HCT116 (cell line): ENCODE measurements at regions not wholly inside any gene's neighbourhood (a gene's known extent, or its start where the extent isn't known, plus 50 kb on each side); places are given as distances from the start of the nearest gene placed in this dataset.

ENCODE experiments used
- ATAC-seq: fragments of 200-7000 bp; cut with Tn5 transposase; 2 replicates; pipeline ENCODE4 v1.9.1; 2020; ENCODE audit warnings: mild to moderate bottlenecking, moderate library complexity
- BruUV-seq: library from RNA; stranded (reverse); fragments of 400-500 nt; replicated peaks from 2 replicates; lab custom pipeline; 2021; lab: Mats Ljungman, UMichigan
- CTCF ChIA-PET: fragments of 300-600 bp; sonication (Branson Sonifier 250); formaldehyde crosslinking; loops from one replicate; lab custom pipeline; 2021; ENCODE audit warnings: antibody characterized with exemption; lab: Charles Lee
- POLR2A ChIA-PET: fragments of 300-600, 350-600 bp; sonication (Branson Sonifier 250); formaldehyde crosslinking; loops from one replicate; lab custom pipeline; 2021; ENCODE audit warnings: antibody characterized with exemption; lab: Charles Lee
- RAD21 ChIA-PET, 2 experiments: fragments of 300-600 bp; sonication (Branson Sonifier 250); formaldehyde crosslinking; loops; one replicate each; lab custom pipeline; 2023; ENCODE audit warnings: low total read pairs in 2 of 2; ENCODE audit not compliant: uncharacterized antibody in 2 of 2, unreplicated experiment in 2 of 2, low non-redundant PET in 1 of 2; lab: Charles Lee
- DNase-seq: peaks from one replicate; pipeline ENCODE4 v3.0.0-alpha.2; 2010; ENCODE audit warnings: low read depth, low spot score
- H2AFZ ChIP-seq: fragments of 200-600 bp; shearing (Covaris generic), sonication (generic); 2 replicates; pipeline ENCODE4 v1.6.1; 2017; ENCODE audit warnings: low read depth, mixed run types, mixed read lengths, antibody characterized with exemption, low read length; ENCODE audit not compliant: poor library complexity, severe bottlenecking
- H3K27ac ChIP-seq: 2 replicates; pipeline ENCODE4 v1.5.1; 2012; ENCODE audit warnings: low read depth, low read length
- H3K27me3 ChIP-seq: fragments of 200-600 bp; sonication (generic); 2 replicates; pipeline ENCODE4 v1.6.1; 2016; ENCODE audit warnings: mixed run types, low read length, mixed read lengths; ENCODE audit not compliant: insufficient read depth
- H3K36me3 ChIP-seq, 2 experiments: fragments of 200-500 bp in 1 of 2; fragments of 200-600 bp in 1 of 2; sonication (Bioruptor generic) in 1 of 2; sonication (generic) in 1 of 2; 2 replicates each; pipeline versions ENCODE4 v1.5.1 to v1.6.1; 2014 to 2016; ENCODE audit warnings: low read length in 2 of 2, inconsistent platforms in 1 of 2, mixed read lengths in 1 of 2, mixed run types in 1 of 2; ENCODE audit not compliant: insufficient read depth in 2 of 2, control insufficient read depth in 1 of 2
- H3K4me1 ChIP-seq, 2 experiments: fragments of 200-600 bp in 1 of 2; sonication (generic) in 1 of 2; 2 replicates each; pipeline versions ENCODE4 v1.5.1 to v1.6.1; 2012 to 2017; ENCODE audit warnings: low read length in 2 of 2, inconsistent platforms in 1 of 2, mild to moderate bottlenecking in 1 of 2, mixed read lengths in 1 of 2, mixed run types in 1 of 2, moderate library complexity in 1 of 2; ENCODE audit not compliant: insufficient read depth in 2 of 2, control insufficient read depth in 1 of 2
- H3K4me2 ChIP-seq: fragments of 200-600 bp; sonication (generic); 2 replicates; pipeline ENCODE4 v1.6.1; 2017; ENCODE audit warnings: mixed run types, low read length, mixed read lengths
- H3K4me3 ChIP-seq, 2 experiments: fragments of 200-600 bp in 1 of 2; sonication (generic) in 1 of 2; replicated peaks in 1 of 2; 2 replicates each; pipeline ENCODE4 v1.5.1; 2011 to 2016; ENCODE audit warnings: low read length in 2 of 2, control low read depth in 1 of 2, low read depth in 1 of 2, mild to moderate bottlenecking in 1 of 2, mixed read lengths in 1 of 2, mixed run types in 1 of 2
- H3K79me2 ChIP-seq: fragments of 200-600 bp; sonication (generic); 2 replicates; pipeline ENCODE4 v1.6.1; 2017; ENCODE audit warnings: mild to moderate bottlenecking, mixed run types, low read length, moderate library complexity, mixed read lengths; ENCODE audit not compliant: insufficient read depth
- H3K9ac ChIP-seq: fragments of 200-600 bp; sonication (generic); 2 replicates; pipeline ENCODE4 v1.6.1; 2016; ENCODE audit warnings: low read length, mixed read lengths
- H3K9me2 ChIP-seq: fragments of 200-600 bp; sonication (generic), shearing (Covaris generic); 2 replicates; pipeline ENCODE4 v1.6.1; 2017; ENCODE audit warnings: mixed run types, mild to moderate bottlenecking, moderate library complexity; ENCODE audit not compliant: insufficient read depth
- H3K9me3 ChIP-seq, 2 experiments: fragments of 200-500 bp in 1 of 2; fragments of 200-600 bp in 1 of 2; sonication (Bioruptor generic) in 1 of 2; sonication (generic) in 1 of 2; 2 replicates each; pipeline ENCODE4 v1.6.1; 2014 to 2017; ENCODE audit warnings: low read length in 2 of 2, mixed read lengths in 2 of 2, inconsistent platforms in 1 of 2, low read depth in 1 of 2, mild to moderate bottlenecking in 1 of 2, mixed run types in 1 of 2, moderate library complexity in 1 of 2; ENCODE audit not compliant: control insufficient read depth in 1 of 2, insufficient read depth in 1 of 2
- H4K20me1 ChIP-seq: fragments of 200-600 bp; sonication (generic), shearing (Covaris generic); 2 replicates; pipeline ENCODE4 v1.6.1; 2017; ENCODE audit warnings: mixed run types, mild to moderate bottlenecking, moderate library complexity; ENCODE audit not compliant: insufficient read depth
- EGR1 ChIP-seq: IDR thresholded peaks from 2 replicates; pipeline ENCODE4 v1.6.1; 2012; ENCODE audit warnings: low read depth
- EZH2phosphoT487 ChIP-seq: fragments of 200-600 bp; IDR thresholded peaks from 2 replicates; pipeline ENCODE4 v1.6.1; 2018; ENCODE audit warnings: antibody characterized with exemption, borderline replicate concordance
- JUND ChIP-seq: IDR thresholded peaks from 2 replicates; pipeline ENCODE4 v1.6.1; 2012
- POLR2AphosphoS5 ChIP-seq: IDR thresholded peaks from 2 replicates; pipeline ENCODE4 v1.6.1; 2011; ENCODE audit warnings: mild to moderate bottlenecking, low read depth, low read length, moderate library complexity
- YY1 ChIP-seq: IDR thresholded peaks from 2 replicates; pipeline ENCODE4 v1.6.1; 2011; ENCODE audit warnings: low read length, low read depth, moderate library complexity, mild to moderate bottlenecking; ENCODE audit not compliant: insufficient replicate concordance; ENCODE audit errors: extremely low read depth
- ZNF274 ChIP-seq: fragments of 200-500 bp; sonication (Bioruptor generic); IDR thresholded peaks from 2 replicates; pipeline ENCODE4 v1.6.1; 2014; ENCODE audit warnings: mild to moderate bottlenecking, low read depth, low read length, inconsistent platforms
- intact Hi-C: fragments of 100-400 bp; cut with micrococcal nuclease; formaldehyde crosslinking; loops from 2 replicates; pipeline ENCODE4 v1.10.0; 2022
- TF ChIP-seq, protein P1 (sequence below): IDR thresholded peaks from 2 replicates; pipeline ENCODE4 v1.6.1; 2012
- TF ChIP-seq, protein P2 (sequence below), 3 experiments: fragments of 200-600 bp in 1 of 3; sonication (generic) in 1 of 3; IDR thresholded peaks in 2 of 3; conservative IDR thresholded peaks in 1 of 3; 2 replicates each; pipeline ENCODE4 v1.5.1; 2012 to 2017; ENCODE audit warnings: low read depth in 2 of 3, low read length in 2 of 3, antibody characterized with exemption in 1 of 3, borderline replicate concordance in 1 of 3, control low read depth in 1 of 3, mild to moderate bottlenecking in 1 of 3, mixed read lengths in 1 of 3, mixed run types in 1 of 3, moderate library complexity in 1 of 3; ENCODE audit not compliant: insufficient read depth in 1 of 3
- TF ChIP-seq, protein P3 (sequence below): IDR thresholded peaks from 2 replicates; pipeline ENCODE4 v1.6.1; 2012; ENCODE audit warnings: low read depth

DNA sequence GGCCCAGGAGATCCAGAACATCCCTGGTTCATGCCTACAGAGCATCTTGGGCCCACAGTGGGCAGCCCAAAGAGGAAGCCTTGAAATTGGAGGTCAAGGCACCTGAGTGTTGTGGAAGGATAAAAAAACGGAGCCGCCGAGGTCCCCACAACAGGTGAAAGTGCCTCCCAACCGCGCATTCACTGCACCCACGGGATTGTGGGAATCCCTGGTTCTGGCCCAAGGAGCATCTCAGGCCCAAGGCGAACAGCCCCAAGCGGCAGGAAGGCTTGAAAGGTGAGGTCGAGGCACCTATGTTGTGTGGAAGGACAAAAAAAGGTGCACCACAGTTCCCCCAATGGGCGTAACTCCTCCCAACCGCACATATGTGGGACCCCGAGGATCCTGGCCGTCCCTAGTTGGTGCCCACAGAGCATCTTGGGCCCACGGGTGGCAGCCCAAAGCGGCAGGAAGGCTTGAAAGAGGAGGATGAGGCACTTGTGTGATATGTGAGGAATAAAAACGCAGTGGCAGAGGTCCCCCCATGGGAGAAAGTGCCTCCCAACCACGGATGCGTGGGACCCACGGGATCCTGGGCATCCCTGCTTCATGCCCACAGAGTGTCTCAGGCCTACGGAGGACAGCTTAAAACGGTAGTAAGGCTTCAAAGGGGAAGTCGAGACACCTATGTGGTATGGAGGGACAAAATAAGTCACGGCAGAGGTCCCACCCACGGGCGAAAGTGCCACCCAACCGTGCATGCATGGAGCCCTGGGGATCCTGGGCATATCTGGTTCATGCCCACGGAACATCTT, 583.9 kb downstream of the ALG10 start:
- ChIA-PET POLR2A (no interaction called here), CTCF (no interaction called here), RAD21 (no interaction called here)
- no TSS peak for BruUV-seq
- no peaks in the 10 kb centered on the region for H3K4me1 ChIP-seq
- H3K27me3 ChIP-seq = no peaks in the 10 kb centered on the region
- no peak overlapping the region for H3K4me3 ChIP-seq
- DNase-seq (no peak), ATAC-seq (no peak)
- H3K9me2 ChIP-seq = no peaks in the 10 kb centered on the region
- no peak overlapping the region for H3K9ac ChIP-seq
- no peak overlapping the region for H2AFZ ChIP-seq
- no peaks in the 10 kb centered on the region for H3K36me3 ChIP-seq
- H3K4me2 ChIP-seq = no peak overlapping the region
- no peak overlapping the region for H3K27ac ChIP-seq
- H4K20me1 ChIP-seq = no peaks in the 10 kb centered on the region
- H3K79me2 ChIP-seq = no peaks in the 10 kb centered on the region
- no peak for TF ChIP-seq EZH2phosphoT487
- peaks cover 0 to 3% of the 10 kb centered on the region in 2 experiments; a peak in 2 of 4 replicates for H3K9me3 ChIP-seq
- intact Hi-C loops = no loop called here

DNA sequence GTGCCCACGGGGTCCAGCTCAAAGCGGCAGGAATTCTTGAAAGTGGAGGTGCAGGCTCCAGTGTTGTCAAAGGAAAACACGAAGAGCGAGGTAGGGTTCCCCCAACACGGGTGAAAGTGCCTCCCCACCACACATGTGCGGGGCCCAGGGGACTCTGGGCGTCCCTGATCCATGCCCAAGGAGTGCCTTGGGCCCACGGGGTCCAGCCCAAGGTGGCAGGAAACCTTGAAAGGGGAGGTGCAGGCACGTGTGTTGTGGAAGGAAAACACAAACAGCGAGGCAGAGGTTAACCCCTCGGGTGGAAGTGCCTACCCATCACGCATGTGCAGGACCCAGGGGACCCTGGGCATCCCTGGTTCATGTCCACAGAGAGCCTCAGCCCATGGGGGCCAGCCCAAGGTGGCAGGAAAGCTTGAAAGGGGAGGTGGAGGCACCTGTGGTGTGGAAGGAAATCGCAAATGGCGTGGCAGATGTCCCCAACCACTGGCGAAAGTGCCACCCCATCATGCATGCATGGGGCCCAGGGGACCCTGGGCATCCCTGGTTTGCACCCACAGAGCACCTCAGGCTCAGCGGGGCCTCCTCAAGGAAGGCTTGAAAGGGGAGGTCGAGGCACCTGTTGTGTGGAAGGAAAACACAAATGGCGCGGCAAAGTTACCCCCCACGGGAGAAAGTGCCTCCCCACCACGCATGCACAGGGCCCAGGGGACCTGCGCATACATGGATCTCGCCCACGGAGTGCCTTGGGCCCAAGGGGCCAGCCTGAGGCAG, 584.6 kb downstream of the ALG10 start:
- POLR2A ChIA-PET = no interaction called here
- RAD21 ChIA-PET = no interaction called here
- TF ChIP-seq, protein P1, sequence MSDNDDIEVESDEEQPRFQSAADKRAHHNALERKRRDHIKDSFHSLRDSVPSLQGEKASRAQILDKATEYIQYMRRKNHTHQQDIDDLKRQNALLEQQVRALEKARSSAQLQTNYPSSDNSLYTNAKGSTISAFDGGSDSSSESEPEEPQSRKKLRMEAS = no peak
- TF ChIP-seq EZH2phosphoT487 (no peak), JUND (no peak), EGR1 (no peak), POLR2AphosphoS5 (no peak), ZNF274 (no peak), YY1 (no peak)
- TF ChIP-seq, protein P2, sequence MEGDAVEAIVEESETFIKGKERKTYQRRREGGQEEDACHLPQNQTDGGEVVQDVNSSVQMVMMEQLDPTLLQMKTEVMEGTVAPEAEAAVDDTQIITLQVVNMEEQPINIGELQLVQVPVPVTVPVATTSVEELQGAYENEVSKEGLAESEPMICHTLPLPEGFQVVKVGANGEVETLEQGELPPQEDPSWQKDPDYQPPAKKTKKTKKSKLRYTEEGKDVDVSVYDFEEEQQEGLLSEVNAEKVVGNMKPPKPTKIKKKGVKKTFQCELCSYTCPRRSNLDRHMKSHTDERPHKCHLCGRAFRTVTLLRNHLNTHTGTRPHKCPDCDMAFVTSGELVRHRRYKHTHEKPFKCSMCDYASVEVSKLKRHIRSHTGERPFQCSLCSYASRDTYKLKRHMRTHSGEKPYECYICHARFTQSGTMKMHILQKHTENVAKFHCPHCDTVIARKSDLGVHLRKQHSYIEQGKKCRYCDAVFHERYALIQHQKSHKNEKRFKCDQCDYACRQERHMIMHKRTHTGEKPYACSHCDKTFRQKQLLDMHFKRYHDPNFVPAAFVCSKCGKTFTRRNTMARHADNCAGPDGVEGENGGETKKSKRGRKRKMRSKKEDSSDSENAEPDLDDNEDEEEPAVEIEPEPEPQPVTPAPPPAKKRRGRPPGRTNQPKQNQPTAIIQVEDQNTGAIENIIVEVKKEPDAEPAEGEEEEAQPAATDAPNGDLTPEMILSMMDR (IDR thresholded peaks at IDR 0.05 in 2 of 3, conservative IDR thresholded peaks at IDR 0.05 in 1 of 3; ENCODE audit: borderline replicate concordance in 1 of 3, insufficient read depth in 1 of 3, low read depth in 2 of 3, low read length in 2 of 3) = no peak
- TF ChIP-seq, protein P3, sequence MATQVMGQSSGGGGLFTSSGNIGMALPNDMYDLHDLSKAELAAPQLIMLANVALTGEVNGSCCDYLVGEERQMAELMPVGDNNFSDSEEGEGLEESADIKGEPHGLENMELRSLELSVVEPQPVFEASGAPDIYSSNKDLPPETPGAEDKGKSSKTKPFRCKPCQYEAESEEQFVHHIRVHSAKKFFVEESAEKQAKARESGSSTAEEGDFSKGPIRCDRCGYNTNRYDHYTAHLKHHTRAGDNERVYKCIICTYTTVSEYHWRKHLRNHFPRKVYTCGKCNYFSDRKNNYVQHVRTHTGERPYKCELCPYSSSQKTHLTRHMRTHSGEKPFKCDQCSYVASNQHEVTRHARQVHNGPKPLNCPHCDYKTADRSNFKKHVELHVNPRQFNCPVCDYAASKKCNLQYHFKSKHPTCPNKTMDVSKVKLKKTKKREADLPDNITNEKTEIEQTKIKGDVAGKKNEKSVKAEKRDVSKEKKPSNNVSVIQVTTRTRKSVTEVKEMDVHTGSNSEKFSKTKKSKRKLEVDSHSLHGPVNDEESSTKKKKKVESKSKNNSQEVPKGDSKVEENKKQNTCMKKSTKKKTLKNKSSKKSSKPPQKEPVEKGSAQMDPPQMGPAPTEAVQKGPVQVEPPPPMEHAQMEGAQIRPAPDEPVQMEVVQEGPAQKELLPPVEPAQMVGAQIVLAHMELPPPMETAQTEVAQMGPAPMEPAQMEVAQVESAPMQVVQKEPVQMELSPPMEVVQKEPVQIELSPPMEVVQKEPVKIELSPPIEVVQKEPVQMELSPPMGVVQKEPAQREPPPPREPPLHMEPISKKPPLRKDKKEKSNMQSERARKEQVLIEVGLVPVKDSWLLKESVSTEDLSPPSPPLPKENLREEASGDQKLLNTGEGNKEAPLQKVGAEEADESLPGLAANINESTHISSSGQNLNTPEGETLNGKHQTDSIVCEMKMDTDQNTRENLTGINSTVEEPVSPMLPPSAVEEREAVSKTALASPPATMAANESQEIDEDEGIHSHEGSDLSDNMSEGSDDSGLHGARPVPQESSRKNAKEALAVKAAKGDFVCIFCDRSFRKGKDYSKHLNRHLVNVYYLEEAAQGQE = no peak

More for the DNA sequence above, 584.6 kb downstream of the ALG10 start:
- CTCF ChIA-PET = no interaction called here
- H3K9ac ChIP-seq = no peak overlapping the region
- no peak overlapping the region for H3K4me2 ChIP-seq
- DNase-seq (no peak), ATAC-seq (no peak)
- H2AFZ ChIP-seq = no peak overlapping the region
- no peaks in the 10 kb centered on the region for H3K9me2 ChIP-seq
- no peaks in the 10 kb centered on the region for H4K20me1 ChIP-seq
- H3K9me3 ChIP-seq = peaks cover 0 to 3% of the 10 kb centered on the region in 2 experiments; a peak in 2 of 4 replicates
- intact Hi-C loops = no loop called here
- no peaks in the 10 kb centered on the region for H3K79me2 ChIP-seq
- H3K27me3 ChIP-seq = no peaks in the 10 kb centered on the region
- H3K36me3 ChIP-seq = no peaks in the 10 kb centered on the region
- BruUV-seq = no TSS peak
- H3K27ac ChIP-seq = no peak overlapping the region
- no peak overlapping the region for H3K4me3 ChIP-seq
- H3K4me1 ChIP-seq = no peaks in the 10 kb centered on the region
